Breast epithelium (tissue), 4 donors: ENCODE measurements at regions not wholly inside any gene's neighbourhood (a gene's known extent, or its start where the extent isn't known, plus 50 kb on each side); places are given as distances from the start of the nearest gene placed in this dataset.

ENCODE experiments used
- DNase-seq, 2 donors: peaks; one replicate each; pipeline ENCODE4 v3.0.0-alpha.2; 2019; ENCODE audit warnings: low spot score in 2 of 2
- H3K27ac ChIP-seq, 2 donors: fragments of 200-600 bp; sonication (generic) in 1 of 2; one replicate each; pipeline ENCODE4 v1.5.1; 2016 to 2019; ENCODE audit warnings: mild to moderate bottlenecking in 1 of 2
- H3K27me3 ChIP-seq, 2 donors: fragments of 200-600 bp; sonication (generic) in 1 of 2; one replicate each; pipeline versions ENCODE4 v1.5.1 to v1.6.0; 2017 to 2019; ENCODE audit warnings: control low read depth in 1 of 2, mild to moderate bottlenecking in 1 of 2
- H3K36me3 ChIP-seq: fragments of 200-600 bp; one replicate; pipeline ENCODE4 v1.5.1; 2019
- H3K4me1 ChIP-seq, 2 donors: fragments of 200-600 bp; sonication (generic); one replicate each; pipeline ENCODE4 v1.5.1; 2016 to 2019; ENCODE audit warnings: control low read depth in 1 of 2
- H3K4me3 ChIP-seq, 3 donors: fragments of 200-600 bp; sonication (generic); 1 replicate in 2 of 3; 2 replicates in 1 of 3; pipeline ENCODE4 v1.5.1; 2016 to 2019; ENCODE audit warnings: mild to moderate bottlenecking in 3 of 3, moderate library complexity in 2 of 3
- H3K9me3 ChIP-seq, 2 donors: fragments of 200-600 bp; sonication (generic) in 1 of 2; one replicate each; pipeline ENCODE4 v1.5.1; 2016 to 2019; ENCODE audit warnings: control low read depth in 1 of 2
- POLR2A ChIP-seq: fragments of 450-650 bp; IDR thresholded peaks from one replicate; pipeline ENCODE4 v1.6.1; 2016; ENCODE audit warnings: antibody characterized with exemption, mild to moderate bottlenecking, moderate library complexity
- POLR2AphosphoS5 ChIP-seq, 3 donors: sonication (generic); formaldehyde crosslinking; IDR thresholded peaks; one replicate each; pipeline ENCODE4 v1.6.1; 2017; ENCODE audit warnings: antibody characterized with exemption in 3 of 3
- intact Hi-C: fragments of 100-400 bp; cut with DNase I; formaldehyde crosslinking; loops from one replicate; pipeline ENCODE4 v1.15.1; 2023; ENCODE audit warnings: low total_unique reads
- TF ChIP-seq, protein P1 (sequence below), 3 donors: fragments of 450-650 bp; IDR thresholded peaks; one replicate each; pipeline ENCODE4 v1.5.1; 2016 to 2017; ENCODE audit warnings: antibody characterized with exemption in 3 of 3, mild to moderate bottlenecking in 3 of 3, moderate library complexity in 3 of 3

DNA sequence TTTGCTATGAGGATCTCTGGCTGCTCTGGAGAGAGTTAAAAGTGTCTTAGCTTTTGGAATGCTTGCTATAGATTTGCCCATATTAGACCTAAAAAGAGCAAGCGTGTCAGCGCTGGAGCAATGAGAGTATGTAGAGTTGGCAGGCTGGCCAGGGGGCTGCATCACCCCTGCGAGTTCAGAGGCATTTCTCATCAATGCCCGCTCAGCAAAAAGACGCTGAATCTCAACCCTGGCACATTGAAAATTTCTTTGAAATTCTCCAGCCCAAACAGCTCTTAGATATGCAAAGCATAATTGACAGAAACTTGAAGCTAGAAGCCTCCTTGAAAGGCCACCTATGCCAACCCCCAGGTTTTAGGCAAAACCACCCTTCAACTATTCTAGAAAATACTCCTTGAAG, 135.5 kb upstream of the F3 start:
- no peaks in the 10 kb centered on the region for H3K36me3 ChIP-seq
- no peak overlapping the region for H3K4me3 ChIP-seq
- H3K9me3 ChIP-seq: no peaks in the 10 kb centered on the region
- intact Hi-C loops: loop anchor here (5.0 kb wide), 1 partner anchor 105 kb away; no protein-coding TSS in a partner anchor
- H3K4me1 ChIP-seq: no peaks in the 10 kb centered on the region
- H3K27me3 ChIP-seq: no peaks in the 10 kb centered on the region
- no peak overlapping the region for H3K27ac ChIP-seq
- TF ChIP-seq, protein P1, sequence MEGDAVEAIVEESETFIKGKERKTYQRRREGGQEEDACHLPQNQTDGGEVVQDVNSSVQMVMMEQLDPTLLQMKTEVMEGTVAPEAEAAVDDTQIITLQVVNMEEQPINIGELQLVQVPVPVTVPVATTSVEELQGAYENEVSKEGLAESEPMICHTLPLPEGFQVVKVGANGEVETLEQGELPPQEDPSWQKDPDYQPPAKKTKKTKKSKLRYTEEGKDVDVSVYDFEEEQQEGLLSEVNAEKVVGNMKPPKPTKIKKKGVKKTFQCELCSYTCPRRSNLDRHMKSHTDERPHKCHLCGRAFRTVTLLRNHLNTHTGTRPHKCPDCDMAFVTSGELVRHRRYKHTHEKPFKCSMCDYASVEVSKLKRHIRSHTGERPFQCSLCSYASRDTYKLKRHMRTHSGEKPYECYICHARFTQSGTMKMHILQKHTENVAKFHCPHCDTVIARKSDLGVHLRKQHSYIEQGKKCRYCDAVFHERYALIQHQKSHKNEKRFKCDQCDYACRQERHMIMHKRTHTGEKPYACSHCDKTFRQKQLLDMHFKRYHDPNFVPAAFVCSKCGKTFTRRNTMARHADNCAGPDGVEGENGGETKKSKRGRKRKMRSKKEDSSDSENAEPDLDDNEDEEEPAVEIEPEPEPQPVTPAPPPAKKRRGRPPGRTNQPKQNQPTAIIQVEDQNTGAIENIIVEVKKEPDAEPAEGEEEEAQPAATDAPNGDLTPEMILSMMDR (IDR thresholded peaks at IDR 0.05): no peak
- DNase-seq: no peak

DNA sequence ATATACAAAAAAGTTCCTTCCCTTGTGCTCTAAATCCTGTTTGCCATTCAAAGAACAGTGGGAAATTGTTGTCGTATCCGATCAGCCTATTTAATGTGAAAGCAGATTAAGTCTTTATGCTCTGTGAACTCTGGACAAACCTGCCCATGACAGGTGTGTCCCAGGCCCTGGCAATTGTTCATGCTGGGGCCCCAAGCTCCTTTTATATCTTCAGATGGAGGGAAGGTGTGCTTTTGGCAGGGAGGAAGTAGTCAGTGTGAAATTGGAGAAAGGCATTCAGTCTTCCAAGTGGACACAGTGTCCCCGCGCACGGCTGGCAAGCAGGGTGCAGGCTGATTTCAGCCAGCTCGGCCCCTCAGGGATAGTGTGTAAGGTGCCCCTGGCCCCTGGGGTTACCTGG, 135.1 kb upstream of the F3 start:
- Histone ChIP-seq H3K27me3 (no peaks in the 10 kb centered on the region), H3K27ac (no peak overlapping the region), H3K36me3 (no peaks in the 10 kb centered on the region), H3K4me1 (no peaks in the 10 kb centered on the region), H3K9me3 (no peaks in the 10 kb centered on the region), H3K4me3 (no peak overlapping the region)
- DNase-seq: no peak
- TF ChIP-seq, protein P1 (IDR thresholded peaks at IDR 0.05): no peak
- no peak for TF ChIP-seq POLR2AphosphoS5 (IDR thresholded peaks at IDR 0.05)
- TF ChIP-seq POLR2A: no peak
- intact Hi-C loops: loop anchor here (5.0 kb wide), 1 partner anchor 104 kb away; no protein-coding TSS in a partner anchor

DNA sequence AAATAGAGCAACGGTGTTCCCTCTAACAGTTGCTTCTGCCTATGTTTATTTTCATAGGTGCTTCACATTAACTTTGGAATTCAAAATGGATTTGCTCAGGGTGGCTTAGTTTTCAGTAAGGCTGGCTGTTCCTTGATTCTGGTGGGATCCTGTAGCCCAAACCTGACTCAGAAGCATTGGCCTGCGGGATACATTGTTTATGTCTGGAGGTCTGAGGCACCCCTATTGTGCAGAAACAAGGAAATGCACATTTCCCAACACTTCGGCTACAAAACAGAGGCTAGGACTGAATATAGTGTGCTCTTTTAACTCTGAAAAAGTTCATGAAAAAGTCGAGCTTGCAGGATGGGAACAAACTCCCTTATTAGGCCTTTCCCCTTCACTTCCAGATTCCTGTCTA, 133.8 kb upstream of the F3 start:
- no peak overlapping the region for H3K27ac ChIP-seq
- H3K4me1 ChIP-seq: no peaks in the 10 kb centered on the region
- TF ChIP-seq POLR2A (no peak), POLR2AphosphoS5 (IDR thresholded peaks at IDR 0.05) (no peak)
- TF ChIP-seq, protein P1 (IDR thresholded peaks at IDR 0.05): no peak
- H3K27me3 ChIP-seq: no peaks in the 10 kb centered on the region
- intact Hi-C loops: loop anchor here (5.0 kb wide), 1 partner anchor 103 kb away; no protein-coding TSS in a partner anchor
- no peaks in the 10 kb centered on the region for H3K36me3 ChIP-seq
- no peaks in the 10 kb centered on the region for H3K9me3 ChIP-seq
- no peak overlapping the region for H3K4me3 ChIP-seq
- DNase-seq: no peak

DNA sequence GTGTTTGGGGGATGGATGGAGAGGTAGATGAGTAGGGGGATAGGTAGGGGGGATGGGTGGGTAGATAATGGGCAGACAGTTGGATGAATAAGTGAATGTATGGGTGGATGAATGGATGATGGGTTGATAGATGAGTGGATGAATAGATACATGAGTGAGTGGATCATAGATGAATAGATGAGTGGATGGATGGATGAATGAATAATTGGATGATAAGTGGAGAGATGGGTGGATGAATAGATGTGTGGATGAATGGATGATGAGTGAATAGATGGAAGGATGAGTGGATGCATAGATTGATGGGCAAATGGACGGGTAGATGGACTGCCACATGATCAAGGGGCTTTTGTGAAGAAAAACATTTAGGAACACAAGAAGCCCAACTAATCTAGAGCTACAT, 133.3 kb upstream of the F3 start:
- Histone ChIP-seq H3K4me1 (no peaks in the 10 kb centered on the region), H3K4me3 (no peak overlapping the region), H3K27ac (no peak overlapping the region), H3K36me3 (no peaks in the 10 kb centered on the region), H3K9me3 (no peaks in the 10 kb centered on the region), H3K27me3 (no peaks in the 10 kb centered on the region)
- no peak for DNase-seq
- TF ChIP-seq, protein P1 (IDR thresholded peaks at IDR 0.05): no peak
- TF ChIP-seq POLR2AphosphoS5 (IDR thresholded peaks at IDR 0.05): no peak
- TF ChIP-seq POLR2A: no peak
- intact Hi-C loops: loop anchor here (5.0 kb wide), 1 partner anchor 103 kb away; no protein-coding TSS in a partner anchor

DNA sequence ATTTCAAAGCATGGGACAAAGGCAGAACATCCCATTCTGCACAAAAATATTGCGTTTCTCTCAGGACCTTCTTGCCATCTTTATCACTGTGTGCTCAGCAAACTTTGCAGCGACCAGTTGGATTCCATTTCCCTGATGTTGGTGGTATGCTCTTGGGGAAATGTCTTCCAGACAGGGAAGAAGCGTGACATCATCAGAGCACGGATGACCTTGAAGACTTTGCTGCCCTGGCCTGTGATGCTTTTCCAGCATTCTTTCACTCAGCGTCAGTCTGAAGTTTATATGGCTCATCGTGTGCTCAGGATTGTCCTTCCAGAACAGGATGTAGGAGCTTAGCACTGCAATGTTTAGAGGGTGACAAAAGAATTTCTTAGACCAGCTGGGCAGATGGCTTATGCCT, 131.4 kb upstream of the F3 start:
- Histone ChIP-seq H3K27me3 (no peaks in the 10 kb centered on the region), H3K27ac (no peak overlapping the region), H3K9me3 (no peaks in the 10 kb centered on the region), H3K4me1 (no peaks in the 10 kb centered on the region), H3K4me3 (no peak overlapping the region), H3K36me3 (no peaks in the 10 kb centered on the region)
- TF ChIP-seq, protein P1 (IDR thresholded peaks at IDR 0.05): no peak
- TF ChIP-seq POLR2AphosphoS5 (IDR thresholded peaks at IDR 0.05) (no peak), POLR2A (no peak)
- intact Hi-C loops: loop anchor here (1.0 kb wide), 1 partner anchor 30 kb away; no protein-coding TSS in a partner anchor
- no peak for DNase-seq
